ENCODE measurements at regions not wholly inside any gene's neighbourhood (a gene's known extent, or its start where the extent isn't known, plus 50 kb on each side); places are given as distances from the start of the nearest gene placed in this dataset.

DNA sequence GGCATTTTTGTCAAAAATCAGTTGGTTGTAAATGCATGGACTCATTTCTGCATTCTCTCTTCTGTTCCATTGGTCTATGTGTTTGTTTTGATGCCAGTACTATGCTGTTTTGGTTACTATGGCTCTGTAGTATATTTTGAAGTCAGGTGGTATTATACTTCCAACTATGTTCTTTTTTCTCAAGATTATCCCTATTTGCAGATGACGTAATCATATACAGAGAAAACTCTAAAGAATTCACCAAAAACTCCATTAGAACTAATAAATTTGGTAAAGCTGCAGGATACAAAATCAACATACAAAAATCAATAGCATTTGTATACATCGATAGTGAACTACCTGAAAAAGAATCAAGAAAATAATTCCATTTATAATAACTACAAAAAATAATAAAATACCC is 253.1 kb upstream of the NEGR1 start:
- Histone ChIP-seq H2AFZ (ENCODE audit: low read depth, low read length, severe bottlenecking) (no peak overlapping the region), H3K9me3 (ENCODE audit: insufficient read depth, low read length) (no peaks in the 10 kb centered on the region), H3K36me3 (ENCODE audit: low read length) (no peaks in the 10 kb centered on the region), H3F3A (ENCODE audit: insufficient read depth) (no peaks in the 10 kb centered on the region), H3K79me2 (ENCODE audit: insufficient read depth, low read length) (no peaks in the 10 kb centered on the region), H3K27me3 (ENCODE audit: low read length) (no peaks in the 10 kb centered on the region), H3K9me2 (replicated peaks; ENCODE audit: insufficient read depth, low read length) (no peaks in the 10 kb centered on the region), H3K27ac (ENCODE audit: low read depth, low read length) (no peak overlapping the region), H3K4me2 (ENCODE audit: low read depth, low read length, poor library complexity, severe bottlenecking) (no peak overlapping the region), H4K20me1 (ENCODE audit: low read depth, low read length) (no peaks in the 10 kb centered on the region), H3K4me3 (ENCODE audit: insufficient read depth, low read length, poor library complexity, severe bottlenecking) (no peak overlapping the region), H3K9ac (ENCODE audit: low read length) (no peak overlapping the region)
- TF ChIP-seq EZH2phosphoT487 (conservative IDR thresholded peaks at IDR 0.05; ENCODE audit: low read length) (no peak), CTCF (IDR thresholded peaks at IDR 0.05; ENCODE audit: insufficient read depth, low read length, poor library complexity, severe bottlenecking) (no peak)

GRCh38 chr1:72530646-72531045 is 248.3 kb upstream of the NEGR1 start:
- Histone ChIP-seq H3F3A (ENCODE audit: insufficient read depth) (no peaks in the 10 kb centered on the region), H2AFZ (ENCODE audit: low read depth, low read length, severe bottlenecking) (no peak overlapping the region), H3K4me3 (ENCODE audit: insufficient read depth, low read length, poor library complexity, severe bottlenecking) (no peak overlapping the region), H3K4me2 (ENCODE audit: low read depth, low read length, poor library complexity, severe bottlenecking) (no peak overlapping the region), H4K20me1 (ENCODE audit: low read depth, low read length) (no peaks in the 10 kb centered on the region), H3K79me2 (ENCODE audit: insufficient read depth, low read length) (no peaks in the 10 kb centered on the region), H3K27ac (ENCODE audit: low read depth, low read length) (no peak overlapping the region), H3K9me3 (ENCODE audit: insufficient read depth, low read length) (no peaks in the 10 kb centered on the region), H3K9me2 (replicated peaks; ENCODE audit: insufficient read depth, low read length) (no peaks in the 10 kb centered on the region), H3K9ac (ENCODE audit: low read length) (no peak overlapping the region), H3K36me3 (ENCODE audit: low read length) (no peaks in the 10 kb centered on the region), H3K27me3 (ENCODE audit: low read length) (no peaks in the 10 kb centered on the region)
- no peak for TF ChIP-seq EZH2phosphoT487 (conservative IDR thresholded peaks at IDR 0.05; ENCODE audit: low read length)
- no peak for TF ChIP-seq CTCF (IDR thresholded peaks at IDR 0.05; ENCODE audit: insufficient read depth, low read length, poor library complexity, severe bottlenecking)

DNA sequence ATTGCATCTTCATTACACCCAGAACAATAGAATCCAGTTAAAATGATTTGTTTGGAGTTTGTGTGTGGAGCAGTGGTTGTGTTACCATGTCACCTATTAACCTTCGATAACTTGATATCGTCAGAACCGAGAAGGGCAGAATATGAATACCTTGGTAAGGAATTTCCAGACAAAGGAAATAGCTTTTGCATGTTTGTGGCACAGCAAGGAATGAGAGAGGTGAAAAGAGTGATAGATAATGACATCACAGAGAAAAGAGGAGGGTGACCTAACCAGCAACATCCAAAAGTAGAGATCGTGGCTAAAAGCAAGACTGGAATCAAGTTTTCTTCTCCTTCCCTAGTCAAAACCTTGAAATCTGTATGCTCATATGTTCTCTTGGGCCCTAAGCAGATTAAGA is 244.6 kb upstream of the NEGR1 start:
- H4K20me1 ChIP-seq (ENCODE audit: low read depth, low read length), result no peaks in the 10 kb centered on the region
- H3K27ac ChIP-seq (ENCODE audit: low read depth, low read length), result no peak overlapping the region
- H3K4me3 ChIP-seq (ENCODE audit: insufficient read depth, low read length, poor library complexity, severe bottlenecking), result no peak overlapping the region
- no peaks in the 10 kb centered on the region for H3K27me3 ChIP-seq (ENCODE audit: low read length)
- no peak overlapping the region for H3K9ac ChIP-seq (ENCODE audit: low read length)
- no peak overlapping the region for H2AFZ ChIP-seq (ENCODE audit: low read depth, low read length, severe bottlenecking)
- H3K9me3 ChIP-seq (ENCODE audit: insufficient read depth, low read length), result no peaks in the 10 kb centered on the region
- H3K9me2 ChIP-seq (replicated peaks; ENCODE audit: insufficient read depth, low read length), result no peaks in the 10 kb centered on the region
- no peaks in the 10 kb centered on the region for H3K36me3 ChIP-seq (ENCODE audit: low read length)
- H3F3A ChIP-seq (ENCODE audit: insufficient read depth), result no peaks in the 10 kb centered on the region
- H3K4me2 ChIP-seq (ENCODE audit: low read depth, low read length, poor library complexity, severe bottlenecking), result no peak overlapping the region
- no peak for TF ChIP-seq CTCF (IDR thresholded peaks at IDR 0.05; ENCODE audit: insufficient read depth, low read length, poor library complexity, severe bottlenecking)
- TF ChIP-seq EZH2phosphoT487 (conservative IDR thresholded peaks at IDR 0.05; ENCODE audit: low read length), result no peak
- H3K79me2 ChIP-seq (ENCODE audit: insufficient read depth, low read length), result no peaks in the 10 kb centered on the region

- Histone ChIP-seq H3K27ac (ENCODE audit: low read depth, low read length) (no peak overlapping the region), H3K9me3 (ENCODE audit: insufficient read depth, low read length) (no peaks in the 10 kb centered on the region), H2AFZ (ENCODE audit: low read depth, low read length, severe bottlenecking) (no peak overlapping the region), H3F3A (ENCODE audit: insufficient read depth) (no peaks in the 10 kb centered on the region), H3K9ac (ENCODE audit: low read length) (no peak overlapping the region), H4K20me1 (ENCODE audit: low read depth, low read length) (no peaks in the 10 kb centered on the region), H3K9me2 (replicated peaks; ENCODE audit: insufficient read depth, low read length) (no peaks in the 10 kb centered on the region), H3K79me2 (ENCODE audit: insufficient read depth, low read length) (no peaks in the 10 kb centered on the region), H3K4me2 (ENCODE audit: low read depth, low read length, poor library complexity, severe bottlenecking) (no peak overlapping the region), H3K27me3 (ENCODE audit: low read length) (no peaks in the 10 kb centered on the region), H3K4me3 (ENCODE audit: insufficient read depth, low read length, poor library complexity, severe bottlenecking) (no peak overlapping the region), H3K36me3 (ENCODE audit: low read length) (no peaks in the 10 kb centered on the region)
- TF ChIP-seq CTCF (IDR thresholded peaks at IDR 0.05; ENCODE audit: insufficient read depth, low read length, poor library complexity, severe bottlenecking), result no peak
- TF ChIP-seq EZH2phosphoT487 (conservative IDR thresholded peaks at IDR 0.05; ENCODE audit: low read length), result no peak
Observed at GRCh38 chr1:72524021-72524420, 241.7 kb upstream of the NEGR1 start.
